GM18873 (cell line): ENCODE measurements at regions not wholly inside any gene's neighbourhood (a gene's known extent, or its start where the extent isn't known, plus 50 kb on each side); places are given as distances from the start of the nearest gene placed in this dataset.
"Not testable (repeated sequence)": the region's sequence is repeated elsewhere in the genome, so short reads cannot be mapped to it uniquely, and the experiment has no call there.

Experiments used
- ATAC-seq: cut with Tn5 transposase; IDR thresholded peaks from one replicate; pipeline ENCODE4 v1.9.1; 2021; ENCODE audit warnings: mild to moderate bottlenecking, moderate library complexity, moderate number of reproducible peaks; ENCODE audit not compliant: unreplicated experiment, low FRiP score

GRCh38 chr6:158920311-158920905 lies 79.6 kb downstream of the RSPH3 start:
- no peak for ATAC-seq

GRCh38 chr6:158919865-158920264 lies 80.1 kb downstream of the RSPH3 start:
- ATAC-seq, result no peak

- ATAC-seq, result no peak
Observed at GRCh38 chr6:158916617-158917016, 83.4 kb downstream of the RSPH3 start.

- no peak for ATAC-seq
Observed at GRCh38 chr6:158914923-158915322, 85.1 kb downstream of the RSPH3 start.

GRCh38 chr6:158913580-158913979 lies 86.4 kb downstream of the RSPH3 start:
- ATAC-seq, result no peak

- ATAC-seq, result no peak
Observed at GRCh38 chr6:158912655-158913054, 87.3 kb downstream of the RSPH3 start.

GRCh38 chr6:158911746-158912480 lies 88.1 kb downstream of the RSPH3 start:
- no peak for ATAC-seq

- no peak for ATAC-seq
Observed at GRCh38 chr6:158910484-158911440, 89.2 kb downstream of the RSPH3 start.

- no peak for ATAC-seq
Observed at GRCh38 chr6:158909938-158910337, 90.1 kb downstream of the RSPH3 start.

GRCh38 chr6:158908606-158909005 lies 89.4 kb upstream of the EZR start:
- no peak for ATAC-seq

- ATAC-seq, result no peak
Observed at GRCh38 chr6:158907931-158908330, 88.8 kb upstream of the EZR start.

- no peak for ATAC-seq
Observed at GRCh38 chr6:158906926-158907325, 87.8 kb upstream of the EZR start.

GRCh38 chr6:158905277-158905676 lies 86.1 kb upstream of the EZR start:
- ATAC-seq, result no peak

GRCh38 chr6:158903801-158904200 lies 84.6 kb upstream of the EZR start:
- no peak for ATAC-seq

- ATAC-seq, result no peak
Observed at GRCh38 chr6:158900663-158901312, 81.6 kb upstream of the EZR start.

GRCh38 chr6:158897236-158897635 lies 78.1 kb upstream of the EZR start:
- ATAC-seq, result no peak

- ATAC-seq, result no peak
Observed at GRCh38 chr6:158895661-158896060, 76.5 kb upstream of the EZR start.

GRCh38 chr6:158894193-158894592 lies 75.0 kb upstream of the EZR start:
- ATAC-seq, result no peak

- ATAC-seq, result no peak
Observed at GRCh38 chr6:158892266-158892665, 73.1 kb upstream of the EZR start.

GRCh38 chr6:158891560-158891959 lies 72.4 kb upstream of the EZR start:
- not testable (repeated sequence) for ATAC-seq

GRCh38 chr6:158888171-158888570 lies 69.0 kb upstream of the EZR start:
- not testable (repeated sequence) for ATAC-seq
